ENCODE measurements at regions not wholly inside any gene's neighbourhood (a gene's known extent, or its start where the extent isn't known, plus 50 kb on each side); places are given as distances from the start of the nearest gene placed in this dataset.

DNA sequence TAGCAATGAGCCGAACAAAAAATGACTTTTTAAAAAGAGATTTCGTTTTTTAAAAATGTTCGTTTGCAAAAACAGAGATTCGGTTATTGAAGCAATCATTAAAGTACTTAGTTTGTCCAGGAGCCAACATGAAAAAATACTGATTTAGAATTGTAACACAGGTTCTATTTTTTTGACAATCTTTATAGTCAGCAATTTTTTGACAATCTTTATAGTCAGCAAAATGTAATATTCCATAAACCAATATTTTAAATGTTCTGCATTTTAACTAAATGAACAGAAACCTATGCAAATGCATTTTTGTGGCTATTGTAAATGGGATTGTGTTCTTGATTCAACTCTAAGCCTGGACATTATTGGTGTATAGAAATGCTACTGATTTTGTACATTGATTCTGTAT lies 161.8 kb downstream of the DSEL start:
- Histone ChIP-seq H3K4me2 (no peak overlapping the region), H3K4me1 (no peaks in the 10 kb centered on the region), H3K27me3 (no peaks in the 10 kb centered on the region), H3K9me3 (ENCODE audit: low read depth) (no peaks in the 10 kb centered on the region), H3K4me3 (no peak overlapping the region), H3K79me2 (ENCODE audit: low read depth) (no peaks in the 10 kb centered on the region), H2AFZ (replicated peaks) (no peak overlapping the region), H3F3A (ENCODE audit: low read depth) (no peaks in the 10 kb centered on the region), H3K36me3 (no peaks in the 10 kb centered on the region), H3K27ac (no peak overlapping the region), H4K20me1 (ENCODE audit: low read depth) (no peaks in the 10 kb centered on the region), H3K9ac (no peak overlapping the region)
- Mint-ChIP-seq H3K27ac (no peak overlapping the region), H3K27me3 (ENCODE audit: insufficient read depth, low read depth) (peaks cover 3% of the 10 kb centered on the region), H3K4me1 (no peaks in the 10 kb centered on the region), H3K36me3 (no peaks in the 10 kb centered on the region), H3K4me3 (no peak overlapping the region), H3K9me3 (no peaks in the 10 kb centered on the region)
- TF ChIP-seq EZH2 (IDR thresholded peaks at IDR 0.05) (no peak), EZH2phosphoT487 (IDR thresholded peaks at IDR 0.05) (no peak)
- TF ChIP-seq, protein P1, sequence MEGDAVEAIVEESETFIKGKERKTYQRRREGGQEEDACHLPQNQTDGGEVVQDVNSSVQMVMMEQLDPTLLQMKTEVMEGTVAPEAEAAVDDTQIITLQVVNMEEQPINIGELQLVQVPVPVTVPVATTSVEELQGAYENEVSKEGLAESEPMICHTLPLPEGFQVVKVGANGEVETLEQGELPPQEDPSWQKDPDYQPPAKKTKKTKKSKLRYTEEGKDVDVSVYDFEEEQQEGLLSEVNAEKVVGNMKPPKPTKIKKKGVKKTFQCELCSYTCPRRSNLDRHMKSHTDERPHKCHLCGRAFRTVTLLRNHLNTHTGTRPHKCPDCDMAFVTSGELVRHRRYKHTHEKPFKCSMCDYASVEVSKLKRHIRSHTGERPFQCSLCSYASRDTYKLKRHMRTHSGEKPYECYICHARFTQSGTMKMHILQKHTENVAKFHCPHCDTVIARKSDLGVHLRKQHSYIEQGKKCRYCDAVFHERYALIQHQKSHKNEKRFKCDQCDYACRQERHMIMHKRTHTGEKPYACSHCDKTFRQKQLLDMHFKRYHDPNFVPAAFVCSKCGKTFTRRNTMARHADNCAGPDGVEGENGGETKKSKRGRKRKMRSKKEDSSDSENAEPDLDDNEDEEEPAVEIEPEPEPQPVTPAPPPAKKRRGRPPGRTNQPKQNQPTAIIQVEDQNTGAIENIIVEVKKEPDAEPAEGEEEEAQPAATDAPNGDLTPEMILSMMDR (IDR thresholded peaks at IDR 0.05), result no peak
- no peak for DNase-seq (ENCODE audit: low spot score)

DNA sequence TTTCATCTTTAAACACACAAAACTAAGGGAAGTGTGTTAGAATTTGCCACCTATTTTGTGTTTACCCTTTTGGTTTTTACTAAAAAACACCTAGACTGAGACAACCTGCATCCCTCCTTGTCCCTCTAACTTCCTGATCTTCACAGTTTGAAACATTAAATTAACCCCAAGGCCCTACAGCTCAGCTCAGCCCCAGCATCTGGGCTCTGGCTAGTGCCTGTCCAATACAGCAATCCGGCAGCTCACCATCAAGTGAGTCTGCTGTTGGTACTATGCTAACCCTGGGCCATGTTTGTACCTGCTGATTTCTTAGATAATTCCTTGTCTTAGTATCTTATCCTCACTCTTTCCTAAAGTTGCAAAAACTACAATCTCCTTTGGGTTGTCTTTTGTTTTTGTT lies 162.4 kb downstream of the DSEL start:
- Histone ChIP-seq H3K79me2 (ENCODE audit: low read depth) (no peaks in the 10 kb centered on the region), H3K9me3 (ENCODE audit: low read depth) (no peaks in the 10 kb centered on the region), H2AFZ (replicated peaks) (no peak overlapping the region), H3F3A (ENCODE audit: low read depth) (no peaks in the 10 kb centered on the region), H3K4me1 (no peaks in the 10 kb centered on the region), H3K36me3 (no peaks in the 10 kb centered on the region), H4K20me1 (ENCODE audit: low read depth) (no peaks in the 10 kb centered on the region), H3K4me3 (no peak overlapping the region), H3K27ac (no peak overlapping the region), H3K9ac (no peak overlapping the region), H3K4me2 (no peak overlapping the region), H3K27me3 (no peaks in the 10 kb centered on the region)
- Mint-ChIP-seq H3K27me3 (ENCODE audit: insufficient read depth, low read depth) (peaks cover 3% of the 10 kb centered on the region), H3K9me3 (no peaks in the 10 kb centered on the region), H3K4me3 (no peak overlapping the region), H3K4me1 (no peaks in the 10 kb centered on the region), H3K27ac (no peak overlapping the region), H3K36me3 (no peaks in the 10 kb centered on the region)
- DNase-seq (ENCODE audit: low spot score), result no peak
- TF ChIP-seq EZH2 (IDR thresholded peaks at IDR 0.05) (no peak), EZH2phosphoT487 (IDR thresholded peaks at IDR 0.05) (no peak)
- TF ChIP-seq, protein P1 (IDR thresholded peaks at IDR 0.05), result no peak

DNA sequence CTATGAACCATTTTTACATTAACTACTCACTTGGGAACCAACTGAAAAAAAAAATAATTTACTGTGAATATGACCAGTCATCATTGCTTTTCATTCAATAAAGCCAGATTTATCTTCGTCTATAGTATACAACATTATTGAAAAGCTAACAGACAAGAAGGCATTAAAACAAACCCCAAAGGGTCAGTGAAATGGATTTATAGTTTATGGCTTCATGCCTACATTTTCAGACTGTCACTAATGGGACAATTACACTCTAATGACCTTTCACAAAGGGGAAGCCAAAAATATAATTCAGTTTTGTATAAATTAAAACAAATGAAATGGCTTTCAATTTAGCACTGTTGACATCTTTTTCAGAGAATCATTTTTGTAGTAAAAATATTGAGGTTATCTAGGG lies 169.1 kb downstream of the DSEL start:
- no peak overlapping the region for H3K27ac ChIP-seq
- H3K36me3 ChIP-seq, result no peaks in the 10 kb centered on the region
- TF ChIP-seq EZH2phosphoT487 (IDR thresholded peaks at IDR 0.05) (no peak), EZH2 (IDR thresholded peaks at IDR 0.05) (no peak)
- TF ChIP-seq, protein P1 (IDR thresholded peaks at IDR 0.05), result no peak
- Mint-ChIP-seq H3K4me3 (no peak overlapping the region), H3K9me3 (no peaks in the 10 kb centered on the region), H3K27ac (no peak overlapping the region), H3K27me3 (ENCODE audit: insufficient read depth, low read depth) (peaks cover 3% of the 10 kb centered on the region), H3K4me1 (no peaks in the 10 kb centered on the region), H3K36me3 (no peaks in the 10 kb centered on the region)
- H3K4me2 ChIP-seq, result no peak overlapping the region
- no peaks in the 10 kb centered on the region for H3K9me3 ChIP-seq (ENCODE audit: low read depth)
- DNase-seq (ENCODE audit: low spot score), result no peak
- H3K27me3 ChIP-seq, result no peaks in the 10 kb centered on the region
- no peaks in the 10 kb centered on the region for H3F3A ChIP-seq (ENCODE audit: low read depth)
- H3K79me2 ChIP-seq (ENCODE audit: low read depth), result no peaks in the 10 kb centered on the region
- no peak overlapping the region for H3K4me3 ChIP-seq
- H3K9ac ChIP-seq, result no peak overlapping the region
- H4K20me1 ChIP-seq (ENCODE audit: low read depth), result no peaks in the 10 kb centered on the region
- no peaks in the 10 kb centered on the region for H3K4me1 ChIP-seq
- H2AFZ ChIP-seq (replicated peaks), result no peak overlapping the region

DNA sequence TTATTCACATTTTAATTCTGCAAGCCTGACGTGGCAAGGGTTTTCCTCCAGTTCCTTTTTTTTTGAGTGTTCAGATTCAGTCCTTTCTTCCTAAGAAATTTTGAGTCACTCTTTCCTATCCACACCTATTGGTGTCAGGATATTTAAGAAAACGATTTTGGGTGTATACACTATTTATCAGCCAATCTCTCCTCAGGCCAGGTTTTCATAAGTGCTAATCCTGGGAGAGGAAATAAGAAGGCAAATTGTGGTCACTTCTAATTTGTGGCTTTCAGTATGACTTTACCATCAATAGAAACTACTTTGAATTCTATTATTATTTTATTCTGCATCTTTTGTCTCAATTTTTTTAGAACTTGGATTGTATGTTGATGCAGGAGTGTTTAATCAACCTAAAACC lies 174.4 kb downstream of the DSEL start:
- Histone ChIP-seq H3K27ac (no peak overlapping the region), H2AFZ (replicated peaks) (no peak overlapping the region), H3F3A (ENCODE audit: low read depth) (no peaks in the 10 kb centered on the region), H3K79me2 (ENCODE audit: low read depth) (no peaks in the 10 kb centered on the region), H3K9ac (no peak overlapping the region), H4K20me1 (ENCODE audit: low read depth) (no peaks in the 10 kb centered on the region), H3K27me3 (no peaks in the 10 kb centered on the region), H3K4me3 (no peak overlapping the region), H3K4me1 (no peaks in the 10 kb centered on the region), H3K4me2 (no peak overlapping the region), H3K9me3 (ENCODE audit: low read depth) (no peaks in the 10 kb centered on the region), H3K36me3 (no peaks in the 10 kb centered on the region)
- no peak for DNase-seq (ENCODE audit: low spot score)
- Mint-ChIP-seq H3K4me1 (no peaks in the 10 kb centered on the region), H3K27ac (no peak overlapping the region), H3K27me3 (ENCODE audit: insufficient read depth, low read depth) (peaks cover 5% of the 10 kb centered on the region), H3K9me3 (no peaks in the 10 kb centered on the region), H3K4me3 (no peak overlapping the region), H3K36me3 (no peaks in the 10 kb centered on the region)
- TF ChIP-seq EZH2phosphoT487 (IDR thresholded peaks at IDR 0.05), result no peak
- TF ChIP-seq, protein P1 (IDR thresholded peaks at IDR 0.05), result no peak
- TF ChIP-seq EZH2 (IDR thresholded peaks at IDR 0.05), result no peak
